IMR-90 (cell line): ENCODE measurements at regions not wholly inside any gene's neighbourhood (a gene's known extent, or its start where the extent isn't known, plus 50 kb on each side); places are given as distances from the start of the nearest gene placed in this dataset.

Experiments used
- ATAC-seq: fragments of 200-7000 bp; cut with Tn5 transposase; 2 replicates; pipeline ENCODE4 v1.9.1; 2020; ENCODE audit warnings: low read depth, mild to moderate bottlenecking, moderate library complexity
- BruUV-seq: library from RNA; stranded (reverse); fragments of 400-500 nt; replicated peaks from 2 replicates; lab custom pipeline; 2021; lab: Mats Ljungman, UMichigan
- CTCF ChIA-PET: fragments of 300-600 bp; formaldehyde crosslinking; extraction: SDS; loops from one replicate; lab custom pipeline; 2021; ENCODE audit warnings: antibody characterized with exemption; lab: Yijun Ruan, JAX
- POLR2A ChIA-PET: fragments of 300-600 bp; sonication (Branson Sonifier 250); formaldehyde crosslinking; loops from one replicate; lab custom pipeline; 2022; ENCODE audit warnings: antibody characterized with exemption; ENCODE audit not compliant: unreplicated experiment; lab: Charles Lee
- DNase-seq: peaks from one replicate; pipeline ENCODE4 v3.0.0; 2013
- H2AFZ ChIP-seq: replicated peaks from 2 replicates; pipeline ENCODE3; 2013; ENCODE audit warnings: low read length, mild to moderate bottlenecking; ENCODE audit not compliant: poor library complexity
- H2AK5ac ChIP-seq: 2 replicates; pipeline ENCODE4 v1.6.1; 2013; ENCODE audit warnings: low read depth, low read length, inconsistent platforms
- H2AK9ac ChIP-seq: replicated peaks from 2 replicates; pipeline ENCODE3; 2013; ENCODE audit warnings: mild to moderate bottlenecking, low read depth, low read length, moderate library complexity; ENCODE audit not compliant: poor library complexity
- H2BK120ac ChIP-seq: 2 replicates; pipeline ENCODE4 v1.6.1; 2013; ENCODE audit warnings: low read depth, low read length, inconsistent platforms
- H2BK15ac ChIP-seq: 3 replicates; pipeline ENCODE4 v1.6.1; 2013; ENCODE audit warnings: low read depth, low read length, inconsistent platforms
- H2BK20ac ChIP-seq: 2 replicates; pipeline ENCODE4 v1.6.1; 2013; ENCODE audit warnings: low read depth, mild to moderate bottlenecking, inconsistent platforms, low read length, moderate library complexity
- H2BK5ac ChIP-seq: 2 replicates; pipeline ENCODE4 v1.6.1; 2013; ENCODE audit warnings: mild to moderate bottlenecking, low read depth, low read length, inconsistent platforms; ENCODE audit not compliant: poor library complexity, severe bottlenecking
- H3K14ac ChIP-seq: replicated peaks from 2 replicates; pipeline ENCODE4 v1.6.1; 2013; ENCODE audit warnings: low read depth, low read length, inconsistent platforms
- H3K18ac ChIP-seq: 2 replicates; pipeline ENCODE4 v1.6.1; 2013; ENCODE audit warnings: low read depth, low read length, control low read depth
- H3K23ac ChIP-seq: 2 replicates; pipeline ENCODE4 v1.6.1; 2013; ENCODE audit warnings: low read depth, low read length, inconsistent platforms
- H3K27ac ChIP-seq: 2 replicates; pipeline ENCODE4 v1.5.1; 2013; ENCODE audit warnings: mild to moderate bottlenecking, control low read depth, low read length; ENCODE audit not compliant: insufficient read depth
- H3K27me3 ChIP-seq: 2 replicates; pipeline ENCODE4 v1.6.1; 2013; ENCODE audit warnings: low read length; ENCODE audit not compliant: control insufficient read depth, insufficient read depth
- H3K36me3 ChIP-seq: 2 replicates; pipeline ENCODE4 v1.6.1; 2013; ENCODE audit warnings: low read length, mixed read lengths; ENCODE audit not compliant: control insufficient read depth, insufficient read depth
- H3K4ac ChIP-seq: 2 replicates; pipeline ENCODE4 v1.6.1; 2013; ENCODE audit warnings: low read depth, low read length, inconsistent platforms
- H3K4me1 ChIP-seq: 2 replicates; pipeline ENCODE4 v1.6.1; 2013; ENCODE audit warnings: low read length, mixed read lengths; ENCODE audit not compliant: control insufficient read depth, insufficient read depth
- H3K4me2 ChIP-seq: 2 replicates; pipeline ENCODE4 v1.6.1; 2013; ENCODE audit warnings: low read depth, mild to moderate bottlenecking, control low read depth, low read length, moderate library complexity
- H3K4me3 ChIP-seq: 2 replicates; pipeline ENCODE4 v1.5.1; 2013; ENCODE audit warnings: low read depth, mild to moderate bottlenecking, control low read depth, low read length, moderate library complexity; ENCODE audit not compliant: insufficient read depth
- H3K56ac ChIP-seq: 2 replicates; pipeline ENCODE4 v1.6.1; 2013; ENCODE audit warnings: low read length, inconsistent platforms; ENCODE audit not compliant: insufficient read depth; ENCODE audit errors: extremely low read depth
- H3K79me1 ChIP-seq, 2 experiments: 2 replicates each; pipeline ENCODE4 v1.6.1; 2013; ENCODE audit warnings: low read length in 2 of 2, inconsistent platforms in 1 of 2, low read depth in 1 of 2
- H3K9ac ChIP-seq: 2 replicates; pipeline ENCODE4 v1.6.1; 2013; ENCODE audit warnings: low read depth, low read length, control low read depth
- H3K9me1 ChIP-seq: 2 replicates; pipeline ENCODE4 v1.6.1; 2013; ENCODE audit warnings: low read length, inconsistent platforms; ENCODE audit not compliant: insufficient read depth
- H3K9me3 ChIP-seq: 2 replicates; pipeline ENCODE4 v1.6.1; 2013; ENCODE audit warnings: low read length; ENCODE audit not compliant: control insufficient read depth, insufficient read depth
- H4K20me1 ChIP-seq: 2 replicates; pipeline ENCODE4 v1.6.1; 2013; ENCODE audit warnings: low read length, inconsistent platforms; ENCODE audit not compliant: insufficient read depth
- H4K5ac ChIP-seq: 2 replicates; pipeline ENCODE4 v1.6.1; 2013; ENCODE audit warnings: mild to moderate bottlenecking, low read depth, low read length, control low read depth
- H4K8ac ChIP-seq, 2 experiments: 2 replicates each; pipeline ENCODE4 v1.6.1; 2013; ENCODE audit warnings: low read depth in 2 of 2, low read length in 2 of 2, control low read depth in 1 of 2, inconsistent platforms in 1 of 2
- H4K91ac ChIP-seq: 2 replicates; pipeline ENCODE4 v1.6.1; 2013; ENCODE audit warnings: low read depth, low read length, inconsistent platforms; ENCODE audit not compliant: insufficient read depth
- BHLHE40 ChIP-seq: fragments of 150-350 bp; IDR thresholded peaks from 2 replicates; pipeline ENCODE4 v1.6.1; 2016; ENCODE audit warnings: mild to moderate bottlenecking, low read depth, low read length
- CEBPB ChIP-seq: IDR thresholded peaks from 2 replicates; pipeline ENCODE4 v1.6.1; 2012; ENCODE audit warnings: low read depth, low read length, improper control_type of control experiment
- CHD1 ChIP-seq: IDR thresholded peaks from 2 replicates; pipeline ENCODE4 v1.6.1; 2012; ENCODE audit warnings: low read depth, low read length, improper control_type of control experiment
- FOS ChIP-seq: fragments of 150-350 bp; IDR thresholded peaks from 2 replicates; pipeline ENCODE4 v1.6.1; 2016; ENCODE audit warnings: low read depth, low read length
- MAFK ChIP-seq: IDR thresholded peaks from 2 replicates; pipeline ENCODE4 v1.6.1; 2012; ENCODE audit warnings: low read depth, low read length, improper control_type of control experiment
- MAZ ChIP-seq: IDR thresholded peaks from 2 replicates; pipeline ENCODE4 v1.6.1; 2012; ENCODE audit warnings: low read depth, mild to moderate bottlenecking, low read length, improper control_type of control experiment, moderate library complexity, borderline replicate concordance
- MXI1 ChIP-seq: IDR thresholded peaks from 2 replicates; pipeline ENCODE4 v1.6.1; 2012; ENCODE audit warnings: low read depth, mild to moderate bottlenecking, low read length, moderate library complexity, borderline replicate concordance
- NFE2L2 ChIP-seq: fragments of 150-350 bp; IDR thresholded peaks from 2 replicates; pipeline ENCODE4 v1.6.1; 2016; ENCODE audit warnings: low read depth, mild to moderate bottlenecking, low read length
- POLR2A ChIP-seq: IDR thresholded peaks from 2 replicates; pipeline ENCODE4 v1.6.1; 2012; ENCODE audit warnings: mild to moderate bottlenecking, low read depth, low read length
- RAD21 ChIP-seq: IDR thresholded peaks from 2 replicates; pipeline ENCODE4 v1.6.1; 2012; ENCODE audit warnings: low read length, improper control_type of control experiment
- RCOR1 ChIP-seq: IDR thresholded peaks from 2 replicates; pipeline ENCODE4 v1.6.1; 2012; ENCODE audit warnings: mild to moderate bottlenecking, low read length, improper control_type of control experiment; ENCODE audit not compliant: insufficient replicate concordance
- RFX5 ChIP-seq: IDR thresholded peaks from 2 replicates; pipeline ENCODE4 v1.8.0; 2012; ENCODE audit warnings: low read depth, mild to moderate bottlenecking, low read length, moderate library complexity
- WGBS, 2 experiments: methylation state at CpG; one replicate each; pipeline versions ENCODE4 v1.1.5 to v1.1.7; 2013; ENCODE audit warnings: missing lambda C conversion rate in 2 of 2; ENCODE audit not compliant: insufficient read length in 1 of 2; ENCODE audit errors: extremely low coverage in 2 of 2; 5-methylcytosine and 5-hydroxymethylcytosine counted together
- dilution Hi-C: fragments of 300-500 bp; cut with HindIII; formaldehyde crosslinking; loops from one replicate; pipeline ENCODE4 v1.14.3; 2018; ENCODE audit warnings: low sequenced_read_pairs; ENCODE audit not compliant: unreplicated experiment
- in situ Hi-C: fragments of 300-500 bp; cut with MboI; formaldehyde crosslinking; loops from 3 replicates; pipeline ENCODE4 v1.14.3; 2019; ENCODE audit warnings: low sequenced_read_pairs, inconsistent platforms, mixed read lengths
- intact Hi-C: fragments of 100-400 bp; cut with micrococcal nuclease; formaldehyde crosslinking; loops from 2 replicates; pipeline ENCODE4 v1.10.0; 2022
- TF ChIP-seq, protein P1 (sequence below): fragments of 150-350 bp; IDR thresholded peaks from 2 replicates; pipeline ENCODE4 v1.6.1; 2016; ENCODE audit warnings: low read depth, mild to moderate bottlenecking, low read length, moderate library complexity, borderline replicate concordance
- TF ChIP-seq, protein P2 (sequence below): conservative IDR thresholded peaks from 2 replicates; pipeline ENCODE4 v1.5.1; 2012; ENCODE audit warnings: mild to moderate bottlenecking, low read depth, low read length, improper control_type of control experiment

DNA sequence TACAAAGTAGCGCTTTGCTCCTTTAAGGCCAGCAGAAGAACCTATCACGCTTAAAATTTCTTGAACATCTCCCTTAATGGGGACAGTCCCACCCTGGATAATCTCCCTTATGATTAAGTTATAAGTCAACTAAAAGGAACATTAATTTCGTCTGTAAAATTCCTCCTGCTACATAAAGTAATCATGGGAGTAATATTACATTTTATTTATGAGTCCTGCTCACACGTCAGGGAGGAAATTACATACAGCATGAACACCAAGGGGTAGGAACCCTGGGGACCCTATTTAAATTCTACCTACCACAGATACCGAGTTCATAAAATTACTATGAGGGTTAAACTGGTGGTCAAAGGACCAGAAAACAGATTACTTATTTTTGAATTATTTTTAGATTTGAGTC lies 926.6 kb upstream of the MBL2 start:
- no peak overlapping the region for H2BK120ac ChIP-seq
- H4K5ac ChIP-seq = no peak overlapping the region
- DNase-seq = no peak
- H2AK9ac ChIP-seq = no peak overlapping the region
- no peaks in the 10 kb centered on the region for H3K79me1 ChIP-seq
- H3K9me1 ChIP-seq = no peaks in the 10 kb centered on the region
- no peak overlapping the region for H3K4ac ChIP-seq
- no peak overlapping the region for H3K56ac ChIP-seq
- H4K8ac ChIP-seq = no peak overlapping the region
- no CpG with 5 or more reads among the region's 5 CpGs for WGBS, 2 experiments
- H3K9me3 ChIP-seq = no peaks in the 10 kb centered on the region
- H3K4me3 ChIP-seq = no peak overlapping the region
- no peaks in the 10 kb centered on the region for H3K36me3 ChIP-seq
- ATAC-seq = no peak
- TF ChIP-seq MXI1 (no peak), RCOR1 (no peak), MAFK (no peak), CHD1 (no peak), CEBPB (no peak), RAD21 (no peak), NFE2L2 (no peak), FOS (no peak), RFX5 (no peak), MAZ (no peak), BHLHE40 (no peak), POLR2A (no peak)
- TF ChIP-seq, protein P1, sequence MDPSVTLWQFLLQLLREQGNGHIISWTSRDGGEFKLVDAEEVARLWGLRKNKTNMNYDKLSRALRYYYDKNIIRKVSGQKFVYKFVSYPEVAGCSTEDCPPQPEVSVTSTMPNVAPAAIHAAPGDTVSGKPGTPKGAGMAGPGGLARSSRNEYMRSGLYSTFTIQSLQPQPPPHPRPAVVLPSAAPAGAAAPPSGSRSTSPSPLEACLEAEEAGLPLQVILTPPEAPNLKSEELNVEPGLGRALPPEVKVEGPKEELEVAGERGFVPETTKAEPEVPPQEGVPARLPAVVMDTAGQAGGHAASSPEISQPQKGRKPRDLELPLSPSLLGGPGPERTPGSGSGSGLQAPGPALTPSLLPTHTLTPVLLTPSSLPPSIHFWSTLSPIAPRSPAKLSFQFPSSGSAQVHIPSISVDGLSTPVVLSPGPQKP = no peak
- TF ChIP-seq, protein P2, sequence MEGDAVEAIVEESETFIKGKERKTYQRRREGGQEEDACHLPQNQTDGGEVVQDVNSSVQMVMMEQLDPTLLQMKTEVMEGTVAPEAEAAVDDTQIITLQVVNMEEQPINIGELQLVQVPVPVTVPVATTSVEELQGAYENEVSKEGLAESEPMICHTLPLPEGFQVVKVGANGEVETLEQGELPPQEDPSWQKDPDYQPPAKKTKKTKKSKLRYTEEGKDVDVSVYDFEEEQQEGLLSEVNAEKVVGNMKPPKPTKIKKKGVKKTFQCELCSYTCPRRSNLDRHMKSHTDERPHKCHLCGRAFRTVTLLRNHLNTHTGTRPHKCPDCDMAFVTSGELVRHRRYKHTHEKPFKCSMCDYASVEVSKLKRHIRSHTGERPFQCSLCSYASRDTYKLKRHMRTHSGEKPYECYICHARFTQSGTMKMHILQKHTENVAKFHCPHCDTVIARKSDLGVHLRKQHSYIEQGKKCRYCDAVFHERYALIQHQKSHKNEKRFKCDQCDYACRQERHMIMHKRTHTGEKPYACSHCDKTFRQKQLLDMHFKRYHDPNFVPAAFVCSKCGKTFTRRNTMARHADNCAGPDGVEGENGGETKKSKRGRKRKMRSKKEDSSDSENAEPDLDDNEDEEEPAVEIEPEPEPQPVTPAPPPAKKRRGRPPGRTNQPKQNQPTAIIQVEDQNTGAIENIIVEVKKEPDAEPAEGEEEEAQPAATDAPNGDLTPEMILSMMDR = no peak
- H2BK15ac ChIP-seq = no peak overlapping the region
- H3K27ac ChIP-seq = no peak overlapping the region
- H2AK5ac ChIP-seq = no peak overlapping the region
- CTCF ChIA-PET = no interaction called here
- no peak overlapping the region for H2AFZ ChIP-seq
- in situ Hi-C loops (no loop called here), dilution Hi-C loops (no loop called here), intact Hi-C loops (no loop called here)
- H3K18ac ChIP-seq = no peak overlapping the region
- H3K14ac ChIP-seq = no peak overlapping the region
- no peak overlapping the region for H2BK5ac ChIP-seq
- H2BK20ac ChIP-seq = no peak overlapping the region
- no peaks in the 10 kb centered on the region for H3K27me3 ChIP-seq
- H4K20me1 ChIP-seq = no peaks in the 10 kb centered on the region
- no peaks in the 10 kb centered on the region for H3K4me1 ChIP-seq
- no peak overlapping the region for H3K23ac ChIP-seq
- no TSS peak for BruUV-seq
- POLR2A ChIA-PET = no interaction called here
- H4K91ac ChIP-seq = no peak overlapping the region
- H3K4me2 ChIP-seq = no peak overlapping the region
- H3K9ac ChIP-seq = no peak overlapping the region
